PC-9 (cell line): ENCODE measurements at regions not wholly inside any gene's neighbourhood (a gene's known extent, or its start where the extent isn't known, plus 50 kb on each side); places are given as distances from the start of the nearest gene placed in this dataset.

Experiments used
- BruUV-seq: library from RNA; stranded (reverse); fragments of 400-500 nt; replicated peaks from 2 replicates; lab custom pipeline; 2021; lab: Mats Ljungman, UMichigan
- CTCF ChIA-PET: fragments of 300-600 bp; sonication (Branson Sonifier 250); formaldehyde crosslinking; loops from one replicate; lab custom pipeline; 2022; ENCODE audit warnings: antibody characterized with exemption; lab: Charles Lee
- POLR2A ChIA-PET: fragments of 300-600 bp; sonication (Branson Sonifier 250); formaldehyde crosslinking; loops from one replicate; lab custom pipeline; 2022; ENCODE audit warnings: antibody characterized with exemption; ENCODE audit not compliant: unreplicated experiment; lab: Charles Lee
- DNase-seq, 2 experiments: peaks; one replicate each; pipeline versions ENCODE4 v3.0.0 to v3.0.0-alpha.2; 2015 to 2022; ENCODE audit warnings: mixed read lengths in 1 of 2
- H2AFZ ChIP-seq: fragments of 200-600 bp; sonication (generic); 2 replicates; pipeline ENCODE4 v1.8.1; 2017; ENCODE audit warnings: antibody characterized with exemption
- H3F3A ChIP-seq: fragments of 200-600 bp; sonication (generic); 2 replicates; pipeline ENCODE4 v1.8.1; 2017; ENCODE audit warnings: antibody characterized with exemption, mild to moderate bottlenecking, low read depth; ENCODE audit not compliant: insufficient read depth
- H3K27ac ChIP-seq: fragments of 200-600 bp; sonication (generic); 2 replicates; pipeline ENCODE4 v1.6.1; 2016; ENCODE audit warnings: mixed run types
- H3K27me3 ChIP-seq: fragments of 200-600 bp; sonication (generic); 2 replicates; pipeline ENCODE4 v1.6.1; 2016; ENCODE audit warnings: low read depth, mixed run types; ENCODE audit not compliant: insufficient read depth
- H3K36me3 ChIP-seq: fragments of 200-600 bp; sonication (generic); 2 replicates; pipeline ENCODE4 v1.6.1; 2016; ENCODE audit warnings: low read depth, mixed run types
- H3K4me1 ChIP-seq: fragments of 200-600 bp; sonication (generic); replicated peaks from 2 replicates; pipeline ENCODE4 v1.6.1; 2016; ENCODE audit warnings: mixed run types; ENCODE audit not compliant: insufficient read depth
- H3K4me2 ChIP-seq: fragments of 200-600 bp; sonication (generic); 2 replicates; pipeline ENCODE4 v1.6.1; 2017; ENCODE audit warnings: mixed run types
- H3K4me3 ChIP-seq: fragments of 200-600 bp; sonication (generic); 2 replicates; pipeline ENCODE4 v1.6.1; 2016; ENCODE audit warnings: mixed run types
- H3K79me2 ChIP-seq: fragments of 200-600 bp; sonication (generic); 2 replicates; pipeline ENCODE4 v1.6.1; 2017; ENCODE audit warnings: low read depth, mixed run types
- H3K9me2 ChIP-seq: fragments of 200-600 bp; sonication (generic); 2 replicates; pipeline ENCODE4 v1.8.1; 2017; ENCODE audit warnings: mild to moderate bottlenecking; ENCODE audit not compliant: insufficient read depth
- H3K9me3 ChIP-seq: fragments of 200-600 bp; sonication (generic); 2 replicates; pipeline ENCODE4 v1.8.1; 2016; ENCODE audit warnings: low read depth; ENCODE audit not compliant: insufficient read depth
- H4K20me1 ChIP-seq: fragments of 200-600 bp; sonication (generic); 2 replicates; pipeline ENCODE4 v1.8.1; 2017; ENCODE audit not compliant: insufficient read depth
- EZH2 ChIP-seq: fragments of 200-600 bp; sonication (generic); IDR thresholded peaks from 2 replicates; pipeline ENCODE4 v1.8.0; 2017; ENCODE audit warnings: antibody characterized with exemption, low read depth
- intact Hi-C: fragments of 100-400 bp; cut with micrococcal nuclease; formaldehyde crosslinking; loops from one replicate; pipeline ENCODE4 v1.10.0; 2022; ENCODE audit not compliant: unreplicated experiment
- TF ChIP-seq, protein P1 (sequence below): fragments of 200-600 bp; sonication (generic); conservative IDR thresholded peaks from 2 replicates; pipeline ENCODE4 v1.6.1; 2017; ENCODE audit warnings: mixed run types, antibody characterized with exemption, mild to moderate bottlenecking, moderate library complexity

GRCh38 chr11:92409355-92409754, 184.7 kb downstream of the FAT3 start:
- BruUV-seq, result no TSS peak
- Histone ChIP-seq H3F3A (no peaks in the 10 kb centered on the region; the same call in 1 of the 2 replicates), H3K4me1 (peaks cover 15% of the 10 kb centered on the region; the same call in 1 of the 2 replicates), H3K79me2 (no peaks in the 10 kb centered on the region), H4K20me1 (no peaks in the 10 kb centered on the region), H3K36me3 (no peaks in the 10 kb centered on the region), H3K9me3 (no peaks in the 10 kb centered on the region), H3K4me2 (no peak overlapping the region), H3K4me3 (no peak overlapping the region), H3K9me2 (no peaks in the 10 kb centered on the region), H3K27ac (no peak overlapping the region), H3K27me3 (no peaks in the 10 kb centered on the region), H2AFZ (0 out of 2 replicates have a peak overlapping the region, but pooled peaks have one; percentile 19)
- intact Hi-C loops, result no loop called here
- TF ChIP-seq, protein P1, sequence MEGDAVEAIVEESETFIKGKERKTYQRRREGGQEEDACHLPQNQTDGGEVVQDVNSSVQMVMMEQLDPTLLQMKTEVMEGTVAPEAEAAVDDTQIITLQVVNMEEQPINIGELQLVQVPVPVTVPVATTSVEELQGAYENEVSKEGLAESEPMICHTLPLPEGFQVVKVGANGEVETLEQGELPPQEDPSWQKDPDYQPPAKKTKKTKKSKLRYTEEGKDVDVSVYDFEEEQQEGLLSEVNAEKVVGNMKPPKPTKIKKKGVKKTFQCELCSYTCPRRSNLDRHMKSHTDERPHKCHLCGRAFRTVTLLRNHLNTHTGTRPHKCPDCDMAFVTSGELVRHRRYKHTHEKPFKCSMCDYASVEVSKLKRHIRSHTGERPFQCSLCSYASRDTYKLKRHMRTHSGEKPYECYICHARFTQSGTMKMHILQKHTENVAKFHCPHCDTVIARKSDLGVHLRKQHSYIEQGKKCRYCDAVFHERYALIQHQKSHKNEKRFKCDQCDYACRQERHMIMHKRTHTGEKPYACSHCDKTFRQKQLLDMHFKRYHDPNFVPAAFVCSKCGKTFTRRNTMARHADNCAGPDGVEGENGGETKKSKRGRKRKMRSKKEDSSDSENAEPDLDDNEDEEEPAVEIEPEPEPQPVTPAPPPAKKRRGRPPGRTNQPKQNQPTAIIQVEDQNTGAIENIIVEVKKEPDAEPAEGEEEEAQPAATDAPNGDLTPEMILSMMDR, result no peak
- TF ChIP-seq EZH2, result no peak
- ChIA-PET POLR2A (no interaction called here), CTCF (no interaction called here)
- DNase-seq, result no peak

- Histone ChIP-seq H3K27ac (0 out of 2 replicates have a peak overlapping the region, but pooled peaks have one; percentile 6), H3F3A (no peaks in the 10 kb centered on the region; the same call in 1 of the 2 replicates), H3K9me3 (no peaks in the 10 kb centered on the region), H3K79me2 (no peaks in the 10 kb centered on the region), H3K27me3 (no peaks in the 10 kb centered on the region), H2AFZ (no peak overlapping the region), H3K4me1 (peaks cover 15% of the 10 kb centered on the region; the same call in 1 of the 2 replicates), H3K4me3 (no peak overlapping the region), H3K9me2 (no peaks in the 10 kb centered on the region), H3K4me2 (no peak overlapping the region), H4K20me1 (no peaks in the 10 kb centered on the region), H3K36me3 (no peaks in the 10 kb centered on the region)
- TF ChIP-seq, protein P1, result no peak
- TF ChIP-seq EZH2, result no peak
- CTCF ChIA-PET, result no interaction called here
- intact Hi-C loops, result no loop called here
- DNase-seq, result peak; percentile 3 to 80
- BruUV-seq, result no TSS peak
- POLR2A ChIA-PET, result no interaction called here
Observed at GRCh38 chr11:92409956-92410355, 185.3 kb downstream of the FAT3 start.

DNA sequence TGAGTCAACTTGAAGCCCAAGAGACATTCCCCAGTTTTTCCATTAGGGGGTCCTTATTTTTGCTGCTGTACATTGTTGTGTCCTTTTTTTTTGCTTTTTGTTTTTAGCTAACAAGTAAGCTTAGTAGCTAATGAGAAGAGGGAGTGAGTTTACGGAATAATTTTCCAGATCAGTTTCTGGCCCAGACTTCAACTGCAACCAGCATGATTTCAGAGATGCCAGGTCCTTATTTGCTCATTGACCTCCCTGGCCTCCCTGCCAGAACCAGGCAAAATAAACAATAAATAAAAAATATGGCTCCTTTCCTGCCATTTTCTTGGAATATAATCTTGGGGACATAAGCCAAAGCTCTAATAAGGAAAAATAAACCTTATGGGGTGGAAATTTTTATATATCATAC, 185.9 kb downstream of the FAT3 start:
- ChIA-PET POLR2A (no interaction called here), CTCF (interaction anchor here (0.7 kb wide), 1 partner anchor 67 kb away, joined by 3 read pairs; no protein-coding TSS in a partner anchor)
- intact Hi-C loops, result no loop called here
- H3K27me3 ChIP-seq, result no peaks in the 10 kb centered on the region
- H2AFZ ChIP-seq, result no peak overlapping the region
- H3K36me3 ChIP-seq, result no peaks in the 10 kb centered on the region
- no peaks in the 10 kb centered on the region for H3K9me2 ChIP-seq
- DNase-seq, result no peak
- TF ChIP-seq EZH2, result no peak
- TF ChIP-seq, protein P1, result no peak
- BruUV-seq, result no TSS peak
- H3K79me2 ChIP-seq, result no peaks in the 10 kb centered on the region
- no peaks in the 10 kb centered on the region for H4K20me1 ChIP-seq
- no peaks in the 10 kb centered on the region; the same call in 1 of the 2 replicates for H3F3A ChIP-seq
- 0 out of 2 replicates have a peak overlapping the region, but pooled peaks have one; percentile 6 for H3K27ac ChIP-seq
- no peaks in the 10 kb centered on the region for H3K9me3 ChIP-seq
- no peak overlapping the region for H3K4me2 ChIP-seq
- H3K4me1 ChIP-seq, result peaks cover 15% of the 10 kb centered on the region; the same call in 1 of the 2 replicates
- H3K4me3 ChIP-seq, result no peak overlapping the region
